K562 (cell line): ENCODE measurements at regions not wholly inside any gene's neighbourhood (a gene's known extent, or its start where the extent isn't known, plus 50 kb on each side); places are given as distances from the start of the nearest gene placed in this dataset.

Experiments
- ATAC-seq: fragments of 200-7000 bp; cut with Tn5 transposase; 3 replicates; pipeline ENCODE4 v1.9.1; 2020; ENCODE audit warnings: moderate library complexity
- BruUV-seq: library from RNA; stranded (reverse); fragments of 400-500 nt; replicated peaks from 2 replicates; lab custom pipeline; 2021; lab: Mats Ljungman, UMichigan
- CTCF ChIA-PET: fragments of 300-600 bp; formaldehyde crosslinking; extraction: SDS; loops from one replicate; lab custom pipeline; 2021; ENCODE audit warnings: low intra/inter-chr PET ratio; lab: Yijun Ruan, JAX
- POLR2A ChIA-PET: fragments of 300-600, 350-650 bp; sonication (Branson Sonifier 250); formaldehyde crosslinking; extraction: SDS; loops from one replicate; lab custom pipeline; 2021; ENCODE audit warnings: antibody characterized with exemption, inconsistent platforms; lab: Yijun Ruan, JAX
- DNase-seq, 4 experiments: peaks; one replicate each; pipeline versions ENCODE4 v3.0.0 to v3.0.0-alpha.2; 2011 to 2018; ENCODE audit warnings: low spot score in 3 of 4, mixed read lengths in 3 of 4; ENCODE audit errors: extremely low read depth in 1 of 4
- FAIRE-seq: peaks from 2 replicates; lab custom pipeline; 2011; peaks lifted over from hg19 to GRCh38; lab: Jason Lieb, UNC
- H2AFZ ChIP-seq: 2 replicates; pipeline ENCODE4 v1.6.0; 2011; ENCODE audit warnings: low read depth, low read length, control low read depth, inconsistent platforms
- H3K27ac ChIP-seq: fragments of 200-600 bp; 3 replicates; pipeline ENCODE4 v1.8.0; 2011; ENCODE audit warnings: low read depth, mild to moderate bottlenecking, control low read depth, inconsistent platforms, low read length, moderate library complexity, mixed read lengths; ENCODE audit errors: extremely low read depth
- H3K27me3 ChIP-seq, 2 experiments: fragments of 300-600 bp in 1 of 2; 2 replicates in 1 of 2; 3 replicates in 1 of 2; pipeline versions ENCODE4 v1.6.0 to v1.8.0; 2011; ENCODE audit warnings: inconsistent platforms in 2 of 2, low read length in 2 of 2, mild to moderate bottlenecking in 1 of 2, mixed read lengths in 1 of 2, moderate library complexity in 1 of 2; ENCODE audit not compliant: control insufficient read depth in 2 of 2, insufficient read depth in 2 of 2
- H3K36me3 ChIP-seq: fragments of 300-600 bp; 3 replicates; pipeline ENCODE4 v1.8.0; 2011; ENCODE audit warnings: mild to moderate bottlenecking, low read length, inconsistent platforms; ENCODE audit not compliant: control insufficient read depth, insufficient read depth
- H3K4me1 ChIP-seq, 2 experiments: fragments of 200-600 bp in 1 of 2; replicated peaks in 1 of 2; 2 replicates in 1 of 2; 3 replicates in 1 of 2; pipeline versions ENCODE4 v1.5.1 to v1.8.0; 2011; ENCODE audit warnings: inconsistent platforms in 2 of 2, low read length in 2 of 2, mild to moderate bottlenecking in 1 of 2, mixed read lengths in 1 of 2, moderate library complexity in 1 of 2; ENCODE audit not compliant: control insufficient read depth in 2 of 2, insufficient read depth in 2 of 2
- H3K4me2 ChIP-seq: 2 replicates; pipeline ENCODE4 v1.6.1; 2011; ENCODE audit warnings: low read length, control low read depth, inconsistent platforms, mixed read lengths; ENCODE audit not compliant: insufficient read depth
- H3K4me3 ChIP-seq: fragments of 200-600 bp; sonication (generic), shearing (Covaris generic); 2 replicates; pipeline ENCODE4 v1.5.1; 2016; ENCODE audit warnings: control low read depth, inconsistent platforms
- H3K79me2 ChIP-seq: fragments of 200-600 bp; 3 replicates; pipeline ENCODE4 v1.8.0; 2011; ENCODE audit warnings: low read length, inconsistent platforms; ENCODE audit not compliant: control insufficient read depth, insufficient read depth
- H3K9ac ChIP-seq, 2 experiments: 2 replicates each; pipeline versions ENCODE4 v1.6.0 to v1.6.1; 2011; ENCODE audit warnings: low read depth in 2 of 2, low read length in 2 of 2, control low read depth in 1 of 2, inconsistent platforms in 1 of 2, mild to moderate bottlenecking in 1 of 2, mixed read lengths in 1 of 2; ENCODE audit not compliant: insufficient read depth in 1 of 2
- H3K9me1 ChIP-seq: one replicate; pipeline ENCODE4 v1.6.0; 2011; ENCODE audit warnings: inconsistent platforms, mild to moderate bottlenecking, low read length, moderate library complexity; ENCODE audit not compliant: control insufficient read depth, insufficient read depth
- H3K9me3 ChIP-seq: replicated peaks from 2 replicates; pipeline ENCODE4 v1.5.1; 2011; ENCODE audit warnings: low read depth, low read length, inconsistent platforms; ENCODE audit not compliant: control insufficient read depth, insufficient read depth
- H4K20me1 ChIP-seq: replicated peaks from 2 replicates; pipeline ENCODE4 v1.6.1; 2011; ENCODE audit warnings: low read length, inconsistent platforms, mixed read lengths; ENCODE audit not compliant: control insufficient read depth, insufficient read depth
- ARID4B ChIP-seq: sonication (generic); formaldehyde crosslinking; IDR thresholded peaks from 2 replicates; pipeline ENCODE4 v1.8.0; 2022; ENCODE audit warnings: mild to moderate bottlenecking, missing genetic modification reagents
- CBX5 ChIP-seq: IDR thresholded peaks from 2 replicates; pipeline ENCODE4 v1.6.1; 2014; ENCODE audit warnings: low read depth, borderline replicate concordance
- CHCHD3 ChIP-seq: fragments of 250-450 bp; sonication (Bioruptor Pico); IDR thresholded peaks from 2 replicates; pipeline ENCODE4 v2.1.2; 2022; ENCODE audit warnings: mild to moderate bottlenecking
- MAX ChIP-seq: sonication (generic); formaldehyde crosslinking; IDR thresholded peaks from 2 replicates; pipeline ENCODE4 v1.9.0; 2022; ENCODE audit warnings: mild to moderate bottlenecking, missing genetic modification reagents
- POLR2H ChIP-seq: IDR thresholded peaks from 2 replicates; pipeline ENCODE4 v1.6.1; 2016; ENCODE audit warnings: missing genetic modification characterization, low read depth, mild to moderate bottlenecking, control low read depth, missing compliant biosample characterization, moderate library complexity
- RUNX1 ChIP-seq: sonication (generic); IDR thresholded peaks from 2 replicates; pipeline ENCODE4 v1.6.1; 2016; ENCODE audit warnings: antibody characterized with exemption, low read depth
- SMAD3 ChIP-seq: fragments of 450-650 bp; formaldehyde crosslinking; conservative IDR thresholded peaks from 2 replicates; pipeline ENCODE4 v1.4.0; 2020; ENCODE audit warnings: mild to moderate bottlenecking
- SOX6 ChIP-seq: fragments of 450-650 bp; IDR thresholded peaks from 2 replicates; pipeline ENCODE4 v1.6.1; 2014; ENCODE audit warnings: mild to moderate bottlenecking
- SRSF3 ChIP-seq: fragments of 200-400 bp; formaldehyde crosslinking; IDR thresholded peaks from 2 replicates; pipeline ENCODE4 v1.6.1; 2016; ENCODE audit warnings: mild to moderate bottlenecking, low read length, moderate library complexity; ENCODE audit not compliant: insufficient read depth
- STAG1 ChIP-seq: sonication (generic); formaldehyde crosslinking; IDR thresholded peaks from 2 replicates; pipeline ENCODE4 v1.5.0; 2020; ENCODE audit warnings: missing genetic modification reagents, borderline replicate concordance
- YY1 ChIP-seq, 3 experiments: IDR thresholded peaks; 2 replicates each; pipeline ENCODE4 v1.6.1; 2011; ENCODE audit warnings: low read length in 2 of 3, mild to moderate bottlenecking in 2 of 3, moderate library complexity in 2 of 3, borderline replicate concordance in 1 of 3, control low read depth in 1 of 3, low read depth in 1 of 3; ENCODE audit not compliant: insufficient read depth in 3 of 3, insufficient replicate concordance in 2 of 3, control insufficient read depth in 1 of 3, insufficient read length in 1 of 3; ENCODE audit errors: extremely low read depth in 1 of 3
- ZKSCAN1 ChIP-seq: fragments of 150-350 bp; IDR thresholded peaks from 2 replicates; pipeline ENCODE4 v1.6.1; 2016; ENCODE audit warnings: low read depth, low read length
- ZNF124 ChIP-seq: sonication (generic); formaldehyde crosslinking; IDR thresholded peaks from 2 replicates; pipeline ENCODE4 v1.8.1; 2022; ENCODE audit warnings: missing genetic modification reagents
- ZNF146 ChIP-seq: IDR thresholded peaks from one replicate; pipeline ENCODE4 v1.6.1; 2018; ENCODE audit warnings: missing compliant biosample characterization; ENCODE audit not compliant: unreplicated experiment
- ZNF586 ChIP-seq: fragments of 450-650 bp; formaldehyde crosslinking; conservative IDR thresholded peaks from 2 replicates; pipeline ENCODE4 v1.4.0; 2020; ENCODE audit warnings: mild to moderate bottlenecking, moderate library complexity
- ZNF766 ChIP-seq: fragments of 200-800 bp; sonication (Bioruptor generic); conservative IDR thresholded peaks from 2 replicates; pipeline ENCODE4 v1.6.1; 2016; ENCODE audit warnings: missing genetic modification characterization, missing compliant biosample characterization
- WGBS: fragments of 100-300 bp; shearing (Covaris generic); methylation state at CpG from one replicate; pipeline ENCODE4 v1.1.6; 2016; ENCODE audit warnings: low coverage, mixed read lengths; ENCODE audit not compliant: insufficient coverage; ENCODE audit errors: missing lambda C conversion rate; 5-methylcytosine and 5-hydroxymethylcytosine counted together
- in situ Hi-C: fragments of 300-500 bp; cut with MboI; formaldehyde crosslinking; loops from 4 replicates; pipeline ENCODE4 v1.15.0; 2018; ENCODE audit warnings: inconsistent platforms, mixed read lengths
- intact Hi-C: fragments of 100-400 bp; cut with micrococcal nuclease; formaldehyde crosslinking; loops from 2 replicates; pipeline ENCODE4 v1.14.2; 2022

DNA sequence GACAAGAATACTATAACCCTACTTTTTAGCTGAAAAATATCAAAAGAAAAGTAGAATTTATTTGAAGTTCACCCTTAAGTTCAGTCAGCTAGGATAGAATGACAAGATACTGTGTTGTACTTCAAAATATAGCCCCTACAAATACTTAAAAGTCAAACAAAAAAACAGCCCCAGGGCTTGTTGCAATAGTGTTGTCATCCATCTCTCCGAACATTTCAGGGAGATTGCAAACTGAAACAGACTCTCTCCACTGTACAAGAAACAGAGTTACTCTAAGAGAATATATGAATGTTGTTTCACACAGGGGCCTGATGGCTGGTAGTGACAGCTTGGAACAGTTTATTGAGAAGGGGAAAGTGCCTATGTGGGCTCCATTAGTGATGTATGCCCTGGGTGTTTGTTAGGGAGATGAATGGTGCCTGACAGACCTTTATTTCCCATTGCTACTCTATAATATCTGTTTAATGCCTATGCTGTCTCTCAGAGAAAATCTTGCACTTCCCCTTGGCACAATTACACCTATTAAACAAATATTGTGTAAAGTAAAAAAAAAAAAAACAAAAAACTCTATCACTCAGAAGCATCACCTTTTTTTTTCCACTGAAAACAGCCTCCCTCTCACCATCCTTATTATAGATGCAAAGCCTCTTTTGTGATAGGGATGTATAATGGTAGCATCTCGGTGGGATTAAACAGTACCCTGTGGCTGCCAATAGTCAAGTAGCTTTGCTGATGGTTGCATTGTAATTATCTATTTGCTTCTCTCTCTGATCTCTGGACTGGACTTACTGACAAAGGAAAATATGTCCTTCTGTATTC is 506.3 kb upstream of the LUZP2 start:
- BruUV-seq = no TSS peak
- no peaks in the 10 kb centered on the region for H3K36me3 ChIP-seq
- no peaks in the 10 kb centered on the region for H3K4me1 ChIP-seq
- no peak for FAIRE-seq
- TF ChIP-seq STAG1 (CRISPR knock-in tag) (no peak), CBX5 (no peak), ZKSCAN1 (no peak), ZNF146 (CRISPR knock-in tag) (no peak), CHCHD3 (CRISPR knock-in tag) (no peak), SMAD3 (CRISPR knock-in tag) (no peak), YY1 (IDR thresholded peaks at IDR 0.05; ENCODE audit: borderline replicate concordance in 1 of 3, control insufficient read depth in 1 of 3, extremely low read depth in 1 of 3, insufficient read depth in 3 of 3, insufficient read length in 1 of 3, insufficient replicate concordance in 2 of 3, low read depth in 1 of 3, low read length in 2 of 3) (no peak), ZNF124 (CRISPR knock-in tag) (no peak), SRSF3 (no peak), MAX (no peak), POLR2H (tag) (no peak), ZNF766 (no peak), RUNX1 (no peak), SOX6 (no peak), ARID4B (CRISPR knock-in tag) (no peak), ZNF586 (CRISPR knock-in tag) (no peak)
- no peak overlapping the region for H3K9ac ChIP-seq
- ChIA-PET CTCF (no interaction called here), POLR2A (no interaction called here)
- no peak overlapping the region for H3K4me2 ChIP-seq
- WGBS = 0% methylated on average over 2 of the region's 2 CpGs
- H3K9me3 ChIP-seq = no peaks in the 10 kb centered on the region
- H2AFZ ChIP-seq = no peak overlapping the region
- intact Hi-C loops (no loop called here), in situ Hi-C loops (no loop called here)
- H3K27me3 ChIP-seq = no peaks in the 10 kb centered on the region
- H3K9me1 ChIP-seq = no peaks in the 10 kb centered on the region
- H3K79me2 ChIP-seq = no peaks in the 10 kb centered on the region
- DNase-seq = no peak
- no peak overlapping the region for H3K4me3 ChIP-seq
- no peak for ATAC-seq
- no peak overlapping the region for H3K27ac ChIP-seq
- H4K20me1 ChIP-seq = no peaks in the 10 kb centered on the region
